ENCODE measurements at regions not wholly inside any gene's neighbourhood (a gene's known extent, or its start where the extent isn't known, plus 50 kb on each side); places are given as distances from the start of the nearest gene placed in this dataset.
"Not testable (repeated sequence)": the region's sequence is repeated elsewhere in the genome, so short reads cannot be mapped to it uniquely, and the experiment has no call there.

DNA sequence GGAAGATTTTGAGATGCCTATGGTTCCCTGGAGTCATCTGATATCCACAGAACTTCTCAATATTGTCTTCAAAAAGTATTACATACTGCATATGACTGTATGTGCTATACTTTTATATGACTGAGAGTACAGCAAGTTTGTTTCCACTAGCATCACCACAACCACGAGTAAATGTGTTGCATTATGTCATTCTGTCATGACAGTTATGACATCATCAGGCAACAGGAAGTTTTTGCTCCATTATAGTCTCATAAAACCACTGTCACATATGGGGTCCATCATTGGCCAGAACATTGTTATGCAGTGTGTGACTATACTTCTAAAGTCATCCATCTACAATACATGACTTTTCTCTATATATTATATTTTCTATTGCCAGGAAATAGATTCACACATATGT lies 831.7 kb downstream of the SEMA5A start:
- DNase-seq (ENCODE audit: low read depth in 2 of 2), result no peak

DNA sequence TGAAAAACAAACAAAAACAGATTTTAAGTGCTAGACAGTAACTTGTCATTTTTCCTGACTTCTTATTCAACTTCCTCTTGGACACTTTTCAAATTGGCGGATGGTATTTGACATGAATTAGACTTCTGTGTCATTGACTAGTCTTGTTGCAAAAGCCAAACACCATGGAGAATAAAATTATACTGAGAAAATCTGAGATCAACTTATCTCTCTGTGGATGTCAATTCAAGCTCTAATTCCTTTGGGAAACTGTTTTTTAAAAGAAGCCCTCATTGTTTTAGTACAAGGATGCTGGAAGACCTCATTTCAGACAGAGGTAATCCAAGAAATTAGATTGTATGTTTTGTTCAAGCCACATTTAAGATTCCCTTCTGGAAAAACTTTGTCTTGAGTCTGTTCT lies 831.0 kb downstream of the SEMA5A start:
- no peak for DNase-seq (ENCODE audit: low read depth in 2 of 2)

DNA sequence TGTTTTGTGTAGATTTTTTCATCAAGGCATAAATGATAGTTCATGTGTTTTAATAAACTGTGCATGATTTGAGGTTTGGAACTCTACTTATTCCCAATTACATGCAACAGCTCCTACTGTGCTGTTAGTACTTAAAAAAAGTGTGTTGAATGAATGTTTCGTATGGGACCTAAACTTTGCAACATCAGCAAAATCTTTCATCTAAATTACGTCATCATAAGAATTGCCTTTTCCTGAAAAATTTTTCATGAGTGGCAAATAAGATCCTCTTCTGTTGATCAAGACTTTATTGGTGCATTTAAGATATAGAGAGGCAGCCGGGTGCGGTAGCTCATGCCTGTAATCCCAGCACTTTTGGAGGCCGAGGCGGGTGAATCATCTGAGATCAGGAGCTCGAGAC lies 826.1 kb downstream of the SEMA5A start:
- no peak for DNase-seq (ENCODE audit: low read depth in 2 of 2)

DNA sequence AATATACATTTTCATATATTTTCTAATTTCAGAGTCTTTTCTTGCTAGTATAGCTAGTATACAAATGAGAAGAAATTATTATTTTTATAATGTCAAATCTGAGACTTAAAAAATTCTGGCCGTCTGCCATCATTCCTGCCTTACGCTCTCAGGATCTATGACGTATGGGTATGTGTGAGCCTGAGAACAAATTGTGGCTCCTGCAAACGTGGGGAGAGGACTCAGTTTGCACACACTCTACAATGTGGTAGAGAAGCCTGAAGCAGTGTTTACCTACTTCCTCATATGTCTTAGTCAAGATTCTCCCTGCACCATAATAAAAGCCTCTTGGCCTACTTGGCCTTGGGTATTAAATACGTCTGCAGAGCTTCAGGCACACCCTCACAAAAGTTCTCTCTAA lies 825.4 kb downstream of the SEMA5A start:
- DNase-seq (ENCODE audit: low read depth in 2 of 2), result no peak

DNA sequence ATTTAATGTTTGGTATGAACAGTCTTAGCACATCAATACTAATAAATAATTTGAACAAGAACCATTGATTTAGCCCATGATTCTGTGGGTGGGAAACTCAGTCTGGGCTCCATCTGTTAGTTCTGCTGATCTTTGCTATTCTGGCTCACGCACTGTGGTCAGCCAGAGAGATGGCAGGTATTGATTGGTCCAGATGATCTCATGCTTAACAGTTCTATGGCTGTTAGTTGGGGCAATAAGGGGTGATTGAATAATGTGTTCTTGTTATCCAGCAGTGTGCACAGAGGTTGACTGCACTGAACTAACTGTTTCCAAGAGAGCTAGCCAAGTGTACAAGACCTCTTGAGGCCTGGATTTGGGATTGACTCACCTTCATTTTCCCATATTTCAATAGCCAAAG lies 824.3 kb downstream of the SEMA5A start:
- DNase-seq (ENCODE audit: low read depth in 2 of 2), result no peak

DNA sequence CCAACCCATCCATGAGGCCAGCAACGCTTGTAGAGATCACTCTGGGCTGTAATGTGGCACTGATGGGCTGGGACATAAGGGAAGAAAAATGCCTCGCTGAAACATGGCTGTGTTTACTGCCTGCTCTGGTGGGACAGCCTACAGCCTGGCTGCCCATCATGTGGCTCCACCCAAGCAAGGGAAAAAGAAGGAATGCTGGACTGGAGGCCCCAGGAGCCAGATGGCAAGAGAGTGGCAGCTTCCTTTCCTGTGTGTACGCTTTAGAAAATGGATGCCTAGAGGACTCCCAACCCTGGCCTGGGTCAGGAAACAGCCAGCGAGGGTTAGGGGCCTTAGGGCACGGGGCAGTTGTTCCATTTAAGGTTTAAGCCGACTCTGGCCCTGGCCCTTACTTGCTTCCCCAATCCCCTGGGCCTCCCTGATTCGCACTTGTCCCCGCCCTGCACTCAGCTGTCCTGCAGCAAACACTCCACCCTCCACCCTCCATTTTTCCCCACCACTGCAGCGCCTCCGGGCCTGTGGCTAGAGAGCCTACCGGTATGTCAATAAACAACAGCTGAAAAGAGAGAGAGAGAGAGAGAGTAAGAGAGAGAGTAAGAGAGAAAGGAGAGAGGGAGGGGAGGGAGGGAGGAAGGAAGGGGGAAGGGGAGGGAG lies 819.4 kb downstream of the SEMA5A start:
- no peak for DNase-seq (ENCODE audit: low read depth in 2 of 2)

DNA sequence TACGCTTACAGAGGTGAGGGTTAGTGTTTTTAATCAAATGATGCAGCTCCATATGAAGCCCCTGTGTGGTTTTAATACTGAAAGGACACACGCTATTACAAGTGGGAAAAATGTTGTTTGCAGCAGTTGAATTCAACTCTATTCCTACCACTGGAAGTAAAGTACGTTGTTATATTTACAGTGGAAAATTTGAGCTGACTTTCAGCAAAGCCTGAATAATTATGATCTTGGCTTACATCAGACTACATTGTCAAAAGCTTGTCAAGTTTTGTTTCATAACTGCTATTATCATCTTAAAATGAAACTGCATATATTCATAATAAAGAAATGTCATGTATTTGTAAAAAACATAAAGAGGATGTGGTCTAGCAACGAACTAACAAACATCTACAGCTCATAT lies 818.5 kb downstream of the SEMA5A start:
- DNase-seq (ENCODE audit: low read depth in 2 of 2), result no peak

DNA sequence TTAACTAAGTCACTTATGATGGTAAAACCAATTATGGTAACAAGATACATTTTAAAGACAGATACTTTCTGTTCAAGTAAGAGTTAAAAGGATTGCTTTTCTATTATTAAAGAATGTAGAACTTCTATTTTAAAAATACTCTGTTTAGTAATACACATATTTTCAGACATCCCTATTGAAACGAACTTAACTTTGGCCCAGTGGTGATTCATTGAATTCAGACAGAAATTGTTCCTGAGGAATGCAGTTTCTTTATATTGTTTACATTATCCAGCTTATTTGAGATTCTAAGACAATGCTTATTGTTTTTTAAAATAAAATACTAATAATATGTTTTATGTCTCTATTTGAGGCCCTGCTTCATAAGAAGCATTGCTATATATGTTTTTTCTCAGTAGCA lies 816.4 kb downstream of the SEMA5A start:
- DNase-seq (ENCODE audit: low read depth in 2 of 2), result no peak

DNA sequence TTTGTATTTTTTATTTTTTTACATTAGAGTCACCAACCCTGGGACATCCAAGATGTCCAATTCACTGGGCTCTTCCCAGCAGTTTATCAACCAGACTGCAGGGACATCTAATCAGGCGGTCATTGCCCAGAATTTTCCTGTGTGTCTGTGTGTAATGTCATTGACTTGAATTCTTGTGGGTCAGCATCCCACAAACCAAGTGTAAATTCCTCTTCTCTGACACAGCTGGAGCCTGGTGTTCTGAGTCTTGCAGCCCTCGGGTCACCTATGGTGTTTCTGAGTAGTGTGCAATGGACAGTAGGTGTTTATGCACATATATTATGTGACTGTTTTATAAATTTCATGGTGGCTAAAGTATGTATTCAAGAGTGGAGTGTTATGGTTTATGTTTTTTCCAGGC lies 815.7 kb downstream of the SEMA5A start:
- DNase-seq (ENCODE audit: low read depth in 2 of 2), result no peak

DNA sequence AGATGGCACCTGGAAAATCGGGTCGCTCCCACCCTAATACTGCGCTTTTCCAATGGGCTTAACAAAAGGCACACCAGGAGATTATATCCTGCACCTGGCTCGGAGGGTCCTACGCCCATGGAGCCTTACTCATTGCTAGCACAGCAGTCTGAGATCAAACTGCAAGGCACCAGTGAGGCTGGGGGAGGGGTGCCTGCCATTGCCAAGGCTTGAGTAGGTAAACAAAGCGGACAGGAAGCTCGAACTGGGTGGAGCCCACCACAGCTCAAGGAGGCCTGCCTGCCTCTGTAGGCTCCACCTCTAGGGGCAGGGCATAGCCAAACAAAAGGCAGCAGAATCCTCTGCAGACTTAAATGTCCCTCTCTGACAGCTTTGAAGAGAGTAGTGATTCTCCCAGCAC lies 814.8 kb downstream of the SEMA5A start:
- DNase-seq (ENCODE audit: low read depth in 2 of 2), result not testable (repeated sequence)

DNA sequence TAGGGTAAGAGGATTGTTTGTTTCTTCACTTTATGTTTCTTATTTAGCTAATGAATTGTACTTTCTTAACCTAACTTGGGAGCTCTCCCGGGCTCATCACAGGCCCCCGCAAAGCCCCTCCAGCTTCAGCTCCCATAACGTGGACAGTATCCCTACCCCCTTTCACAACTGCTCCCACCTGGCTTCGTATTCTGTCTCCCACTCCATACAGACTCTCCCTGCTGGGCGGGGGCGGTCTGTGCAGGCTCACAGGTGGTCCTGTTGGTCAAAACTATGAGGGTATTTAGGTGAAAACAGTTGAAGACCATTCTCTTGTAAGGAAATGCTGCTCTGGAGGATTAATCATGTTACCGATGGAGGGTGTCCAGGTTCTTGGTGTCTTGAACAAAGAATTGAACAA lies 805.3 kb downstream of the SEMA5A start:
- no peak for DNase-seq (ENCODE audit: low read depth in 2 of 2)

DNA sequence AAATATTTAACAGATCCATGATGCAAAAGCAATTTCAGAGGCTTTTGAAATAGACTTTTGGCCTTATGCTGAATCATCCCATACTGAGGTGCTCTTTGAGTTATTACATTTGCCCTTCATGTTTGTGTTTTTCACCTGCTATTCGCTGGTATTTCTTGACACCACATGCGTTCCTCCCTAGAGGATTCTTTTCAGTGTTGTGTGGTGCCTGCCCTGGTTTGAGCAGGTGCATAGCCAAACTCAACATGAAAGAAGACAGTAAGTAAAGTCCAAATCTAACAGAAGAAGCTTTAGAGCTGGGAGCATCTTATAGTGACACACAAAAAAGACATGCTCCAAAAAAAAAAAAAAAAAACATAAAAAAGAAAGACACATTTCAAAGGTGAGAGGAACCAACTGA lies 796.3 kb downstream of the SEMA5A start:
- no peak for DNase-seq (ENCODE audit: low read depth in 2 of 2)

DNA sequence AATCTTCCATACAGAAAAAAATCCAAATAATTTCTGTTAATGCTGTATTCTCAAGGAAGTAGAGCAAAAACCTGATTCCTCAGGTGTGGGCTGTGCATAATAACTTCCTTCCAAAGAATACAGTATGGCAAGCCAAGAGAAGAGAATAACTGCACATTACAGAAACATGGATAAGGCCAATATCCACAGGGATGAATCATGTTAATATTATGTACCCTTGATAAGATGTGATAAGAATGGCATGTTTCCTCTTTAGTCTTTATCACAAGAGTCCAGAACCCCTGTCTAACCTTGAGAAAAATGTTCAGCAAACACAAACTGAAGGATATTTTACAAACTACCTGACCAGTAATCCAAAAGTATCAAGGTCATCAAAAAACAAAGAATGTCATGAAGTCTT lies 795.8 kb downstream of the SEMA5A start:
- no peak for DNase-seq (ENCODE audit: low read depth in 2 of 2)

DNA sequence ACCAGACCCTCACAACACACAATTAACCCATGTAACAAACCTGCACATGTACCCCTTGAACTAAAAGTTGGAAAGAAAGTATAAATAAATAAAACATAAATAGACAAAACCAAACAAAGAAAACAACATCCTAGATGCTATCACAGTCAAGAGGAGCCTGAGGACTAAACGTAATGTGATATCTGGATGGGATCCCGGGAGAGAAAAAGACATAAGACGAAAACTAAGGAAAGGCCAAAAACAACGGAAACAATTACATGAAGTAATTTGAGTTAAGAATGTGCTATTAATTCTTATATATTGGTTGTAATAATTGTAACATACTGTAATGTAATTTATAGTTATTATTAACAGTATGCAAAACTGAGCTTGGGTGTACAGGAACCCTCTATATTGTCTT lies 793.9 kb downstream of the SEMA5A start:
- no peak for DNase-seq (ENCODE audit: low read depth in 2 of 2)

DNA sequence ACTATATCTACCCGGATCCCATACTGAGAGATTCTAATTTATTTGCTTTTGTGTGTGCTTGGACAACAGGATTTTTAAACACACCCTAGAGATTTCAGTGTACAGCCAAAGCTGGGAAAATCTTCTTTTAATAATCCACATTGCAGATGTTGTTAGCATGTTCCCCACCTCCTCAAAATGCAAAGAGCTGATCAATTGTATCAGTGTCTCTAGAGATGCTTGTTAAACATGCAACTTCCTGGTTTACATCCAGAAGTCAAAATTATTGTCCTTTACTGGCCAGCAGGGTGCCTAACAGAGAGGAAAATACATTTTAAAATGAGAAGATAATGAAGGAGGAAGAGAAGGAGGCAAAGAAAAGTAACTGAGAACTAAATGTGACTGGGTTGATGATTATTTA lies 793.3 kb downstream of the SEMA5A start:
- no peak for DNase-seq (ENCODE audit: low read depth in 2 of 2)

DNA sequence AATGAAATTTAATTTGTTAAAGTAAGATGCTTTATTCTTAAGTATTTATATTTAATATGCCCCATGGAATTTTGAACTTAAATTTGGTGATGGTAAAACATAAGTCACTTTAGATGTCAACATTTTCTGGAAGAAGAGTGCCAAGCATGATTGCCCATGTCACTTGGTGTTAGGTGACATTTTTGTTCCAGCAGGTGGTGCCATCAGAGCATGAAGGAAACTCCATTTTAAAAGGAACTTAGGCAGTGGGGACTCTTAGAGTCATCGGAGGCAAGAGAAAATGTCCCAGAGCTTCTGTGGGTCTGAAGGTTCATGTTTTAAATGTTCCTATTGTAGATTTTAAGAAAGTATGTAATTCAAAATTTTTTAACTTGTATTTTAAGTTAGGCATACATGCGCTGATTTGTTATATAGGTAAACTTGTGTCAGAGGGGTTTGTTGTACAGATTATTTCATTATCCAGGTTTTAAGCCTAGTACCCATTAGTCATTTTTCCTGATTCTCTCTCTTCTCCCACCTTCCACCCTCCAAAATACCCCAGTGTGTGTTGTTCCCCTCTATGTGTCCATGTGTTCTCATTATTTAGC lies 789.3 kb downstream of the SEMA5A start:
- no peak for DNase-seq (ENCODE audit: low read depth in 2 of 2)

DNA sequence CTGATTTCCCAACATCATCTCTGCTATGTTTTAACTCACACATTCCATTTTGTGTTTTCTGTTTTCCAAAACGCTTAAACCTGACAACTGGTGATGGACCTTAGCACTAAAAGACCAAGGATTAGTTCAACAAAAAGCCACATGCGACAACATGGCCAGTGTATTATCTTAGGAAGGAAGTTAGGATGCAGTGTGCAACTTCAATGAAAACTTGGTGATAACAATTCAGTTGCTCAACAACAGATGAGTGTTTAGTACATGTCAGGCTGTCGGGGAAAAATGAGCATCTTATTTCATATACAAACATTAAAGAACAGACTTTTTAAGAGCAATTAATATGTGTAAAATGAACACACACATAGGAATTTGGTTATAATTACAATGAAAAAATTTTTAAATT lies 780.0 kb downstream of the SEMA5A start:
- no peak for DNase-seq (ENCODE audit: low read depth in 2 of 2)

DNA sequence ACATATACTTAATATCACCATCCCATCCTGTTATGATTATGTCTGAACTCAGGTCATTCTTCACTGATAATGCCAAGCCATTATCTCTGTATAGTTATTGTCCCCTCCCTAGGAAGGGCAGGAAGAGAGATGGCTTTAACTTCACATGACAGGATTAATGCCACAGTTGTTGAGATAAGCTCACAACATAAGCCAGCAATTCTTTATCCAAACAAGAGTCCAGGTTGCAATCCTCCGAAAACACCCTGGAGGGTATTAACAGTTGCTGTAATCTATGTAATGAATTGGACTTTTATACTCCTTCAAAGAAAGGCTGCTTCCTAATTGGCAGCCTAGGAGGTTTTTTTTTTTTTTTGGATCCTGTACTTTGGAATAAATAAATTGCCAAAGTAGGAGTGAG lies 779.4 kb downstream of the SEMA5A start:
- no peak for DNase-seq (ENCODE audit: low read depth in 2 of 2)

DNA sequence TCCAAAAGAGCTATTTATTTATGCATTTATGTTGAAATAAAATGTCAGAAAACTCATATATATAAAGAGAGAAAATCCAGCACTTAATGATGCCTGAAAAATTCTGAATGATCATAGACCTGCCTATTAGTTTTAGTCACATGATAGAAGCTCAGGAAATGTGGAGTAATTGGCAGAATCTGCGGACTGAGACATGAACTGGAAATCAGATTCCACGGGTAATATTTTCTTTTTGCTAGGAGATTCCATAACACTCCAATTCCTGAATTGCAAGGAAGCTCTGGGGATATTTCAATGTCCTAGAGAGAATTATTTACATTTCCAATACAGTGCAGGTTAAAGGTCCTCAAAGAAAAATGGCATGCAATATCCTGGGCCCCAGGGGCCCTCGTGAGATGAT lies 778.8 kb downstream of the SEMA5A start:
- DNase-seq (ENCODE audit: low read depth in 2 of 2), result no peak

DNA sequence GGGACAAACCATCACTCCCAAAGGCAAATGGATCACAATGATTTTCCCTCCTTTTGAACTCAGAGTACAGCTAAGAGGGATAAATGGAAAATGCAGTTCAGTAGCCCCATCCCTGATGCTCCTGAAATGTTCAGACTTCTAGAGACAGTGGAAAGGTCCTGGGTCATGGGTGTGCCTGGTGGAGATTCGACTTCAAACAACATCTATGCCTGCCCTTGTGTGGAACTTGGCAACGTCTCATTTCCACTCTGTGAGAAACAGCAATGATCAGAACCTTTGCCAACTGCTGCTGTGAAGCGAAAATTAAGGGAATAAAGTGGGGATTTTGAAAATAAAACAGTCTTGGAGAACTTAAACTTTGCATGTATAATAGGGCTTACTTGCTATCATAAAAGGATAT lies 778.1 kb downstream of the SEMA5A start:
- DNase-seq (ENCODE audit: low read depth in 2 of 2), result no peak

DNA sequence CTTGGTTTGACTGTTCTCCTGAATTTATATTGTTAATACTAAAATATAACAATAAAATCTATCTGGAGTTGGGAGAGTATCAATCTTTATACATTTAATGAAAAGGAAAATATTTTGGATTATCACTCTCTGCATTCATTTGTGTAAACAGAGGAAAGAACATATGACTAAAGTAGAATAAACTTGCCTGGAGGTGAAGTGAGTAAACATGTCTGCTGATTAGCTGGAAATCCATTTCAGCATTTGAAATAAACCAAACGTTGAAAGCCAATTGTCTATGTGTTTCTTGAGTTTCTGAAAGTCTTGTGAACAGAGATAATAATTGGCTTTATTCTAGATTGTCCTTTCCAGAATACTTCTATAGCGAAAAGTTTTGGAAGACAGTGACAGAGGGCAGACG lies 776.2 kb downstream of the SEMA5A start:
- DNase-seq (ENCODE audit: low read depth in 2 of 2), result no peak

DNA sequence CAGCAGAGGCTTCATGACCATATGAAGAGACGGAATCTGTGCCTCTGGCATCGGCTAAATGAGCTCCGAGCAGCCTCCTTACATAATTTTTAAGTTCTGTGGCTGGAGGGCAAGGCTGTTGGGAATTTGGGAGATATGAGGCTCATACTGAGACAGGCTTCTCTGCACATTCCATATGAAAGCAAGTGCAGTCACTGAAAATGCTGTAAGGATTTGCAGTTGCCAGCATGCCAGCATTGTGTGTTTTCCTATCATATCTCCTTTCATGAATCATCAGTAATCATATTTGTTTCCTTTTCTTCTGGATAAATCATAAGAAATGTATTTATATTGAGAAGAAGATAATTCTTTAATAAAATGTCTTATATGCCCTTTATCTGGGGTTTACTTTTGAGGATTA lies 775.4 kb downstream of the SEMA5A start:
- no peak for DNase-seq (ENCODE audit: low read depth in 2 of 2)

DNA sequence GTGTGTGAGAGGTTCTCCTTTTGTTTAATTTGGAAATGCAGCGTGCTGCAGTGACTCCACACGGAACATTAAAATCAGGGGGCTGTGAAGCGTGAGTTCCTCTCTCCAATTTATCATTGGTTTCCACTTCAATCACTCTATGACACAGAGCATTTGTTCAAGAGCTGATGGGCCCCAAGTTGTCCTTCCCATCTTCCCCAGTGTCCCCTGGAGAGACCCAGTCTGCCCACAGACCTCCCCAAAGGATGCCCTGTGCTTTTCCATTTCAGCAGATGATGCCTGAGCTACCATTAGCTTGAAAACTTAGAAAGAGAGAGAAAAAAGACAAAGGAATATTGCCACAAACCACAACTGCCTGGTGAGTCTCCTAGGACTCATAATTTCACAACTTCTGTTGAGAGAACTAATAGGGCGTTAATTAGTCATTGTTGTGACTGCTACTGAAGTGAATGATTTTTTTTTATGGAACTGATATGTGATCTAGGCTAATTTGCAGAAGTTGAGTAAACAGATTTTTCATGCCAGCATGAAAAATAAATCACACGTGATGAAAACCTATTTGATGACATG lies 772.7 kb downstream of the SEMA5A start:
- no peak for DNase-seq (ENCODE audit: low read depth in 2 of 2)

DNA sequence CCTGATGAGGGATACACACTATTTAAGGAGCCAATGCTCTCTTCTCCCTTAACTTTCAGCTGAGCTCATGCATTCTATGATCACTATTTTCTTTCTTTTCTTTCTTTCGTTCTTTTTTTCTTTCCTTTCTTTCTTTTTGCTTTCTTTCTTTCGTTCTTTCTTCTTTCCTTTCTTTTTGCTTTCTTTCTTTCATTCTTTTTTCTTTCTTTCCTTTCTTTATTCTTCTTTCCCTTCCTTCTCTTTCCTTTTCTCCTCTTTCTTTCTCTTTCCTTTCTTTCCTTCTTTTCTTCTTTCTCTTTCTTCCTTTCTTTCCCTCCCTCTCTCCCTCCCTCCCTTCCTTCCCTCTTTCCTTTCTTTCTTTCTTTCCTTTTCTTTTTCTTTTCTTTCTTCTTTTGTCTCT lies 761.2 kb downstream of the SEMA5A start:
- DNase-seq (ENCODE audit: low read depth in 2 of 2), result no peak
